ENCODE measurements at regions not wholly inside any gene's neighbourhood (a gene's known extent, or its start where the extent isn't known, plus 50 kb on each side); places are given as distances from the start of the nearest gene placed in this dataset.

GRCh38 chr6:163663575-163663974, 249.1 kb downstream of the QKI start:
- no peak for FAIRE-seq

- no peak for FAIRE-seq
These were observed 248.2 kb downstream of the QKI start for GRCh38 chr6:163662604-163663225.

- no peak for FAIRE-seq
These were observed 246.8 kb downstream of the QKI start for GRCh38 chr6:163661272-163661671.

GRCh38 chr6:163659803-163660202, 245.3 kb downstream of the QKI start:
- no peak for FAIRE-seq

GRCh38 chr6:163655217-163656121, 241.0 kb downstream of the QKI start:
- no peak for FAIRE-seq

GRCh38 chr6:163651915-163652668, 237.6 kb downstream of the QKI start:
- FAIRE-seq: no peak

- FAIRE-seq: no peak
These were observed 236.9 kb downstream of the QKI start for GRCh38 chr6:163651426-163651825.

- FAIRE-seq: no peak
These were observed 234.3 kb downstream of the QKI start for GRCh38 chr6:163648868-163649267.

- FAIRE-seq: no peak
These were observed 233.1 kb downstream of the QKI start for GRCh38 chr6:163647624-163648023.

- FAIRE-seq: no peak
These were observed 232.3 kb downstream of the QKI start for GRCh38 chr6:163646866-163647265.

GRCh38 chr6:163646133-163646532, 231.6 kb downstream of the QKI start:
- FAIRE-seq: no peak

- no peak for FAIRE-seq
These were observed 231.0 kb downstream of the QKI start for GRCh38 chr6:163645560-163645959.

GRCh38 chr6:163643866-163644265, 229.3 kb downstream of the QKI start:
- no peak for FAIRE-seq

- FAIRE-seq: no peak
These were observed 227.2 kb downstream of the QKI start for GRCh38 chr6:163641706-163642105.

GRCh38 chr6:163640641-163641040, 226.1 kb downstream of the QKI start:
- FAIRE-seq: no peak

GRCh38 chr6:163637524-163637923, 223.0 kb downstream of the QKI start:
- no peak for FAIRE-seq

GRCh38 chr6:163635731-163636364, 221.3 kb downstream of the QKI start:
- FAIRE-seq: no peak

- FAIRE-seq: no peak
These were observed 220.8 kb downstream of the QKI start for GRCh38 chr6:163635315-163635714.

GRCh38 chr6:163634211-163635171, 220.0 kb downstream of the QKI start:
- FAIRE-seq: no peak

GRCh38 chr6:163630991-163631390, 216.5 kb downstream of the QKI start:
- no peak for FAIRE-seq

GRCh38 chr6:163630572-163630971, 216.1 kb downstream of the QKI start:
- FAIRE-seq: no peak

- FAIRE-seq: no peak
These were observed 215.6 kb downstream of the QKI start for GRCh38 chr6:163630096-163630495.

Measured in G401.6 (cell line).